Panc1 (cell line): ENCODE measurements at regions not wholly inside any gene's neighbourhood (a gene's known extent, or its start where the extent isn't known, plus 50 kb on each side); places are given as distances from the start of the nearest gene placed in this dataset.

Experiments
- ATAC-seq: fragments of 200-7000 bp; cut with Tn5 transposase; 2 replicates; pipeline ENCODE4 v1.9.1; 2020; ENCODE audit warnings: mild to moderate bottlenecking, moderate library complexity
- BruUV-seq: library from RNA; stranded (reverse); fragments of 400-500 nt; replicated peaks from 2 replicates; lab custom pipeline; 2021; lab: Mats Ljungman, UMichigan
- CTCF ChIA-PET: fragments of 300-600 bp; sonication (Branson Sonifier 250); formaldehyde crosslinking; loops from one replicate; lab custom pipeline; 2022; ENCODE audit warnings: antibody characterized with exemption; lab: Charles Lee
- POLR2A ChIA-PET: fragments of 300-600 bp; sonication (Branson Sonifier 250); formaldehyde crosslinking; loops from one replicate; lab custom pipeline; 2022; ENCODE audit warnings: antibody characterized with exemption; lab: Charles Lee
- DNase-seq: peaks from one replicate; pipeline ENCODE4 v3.0.0-alpha.2; 2010; ENCODE audit warnings: low read depth, low spot score
- H3K27ac ChIP-seq: 2 replicates; pipeline ENCODE4 v1.5.1; 2011; ENCODE audit warnings: mild to moderate bottlenecking, low read length, inconsistent platforms
- H3K27me3 ChIP-seq: fragments of 200-500 bp; sonication (Bioruptor generic); 2 replicates; pipeline ENCODE4 v1.6.0; 2014; ENCODE audit warnings: low read length, inconsistent platforms; ENCODE audit not compliant: control insufficient read depth, insufficient read depth
- H3K36me3 ChIP-seq: fragments of 200-500 bp; sonication (Bioruptor generic); 2 replicates; pipeline ENCODE4 v1.5.1; 2014; ENCODE audit warnings: inconsistent platforms, mild to moderate bottlenecking, low read length, moderate library complexity; ENCODE audit not compliant: control insufficient read depth, insufficient read depth
- H3K4me1 ChIP-seq: 2 replicates; pipeline ENCODE4 v1.5.1; 2011; ENCODE audit warnings: inconsistent platforms, mild to moderate bottlenecking, low read length, moderate library complexity; ENCODE audit not compliant: control insufficient read depth, insufficient read depth
- H3K4me3 ChIP-seq, 2 experiments: 2 replicates each; pipeline ENCODE4 v1.5.1; 2011 to 2012; ENCODE audit warnings: low read depth in 2 of 2, low read length in 2 of 2, mild to moderate bottlenecking in 2 of 2, inconsistent platforms in 1 of 2, moderate library complexity in 1 of 2
- H3K9me3 ChIP-seq: fragments of 200-500 bp; sonication (Bioruptor generic); 2 replicates; pipeline ENCODE4 v1.5.1; 2014; ENCODE audit warnings: low read depth, mild to moderate bottlenecking, inconsistent platforms, low read length, moderate library complexity; ENCODE audit not compliant: control insufficient read depth, insufficient read depth
- CTCF ChIP-seq: fragments of 450-650 bp; IDR thresholded peaks from 2 replicates; pipeline ENCODE4 v1.5.1; 2017; ENCODE audit warnings: mild to moderate bottlenecking
- POLR2AphosphoS5 ChIP-seq: IDR thresholded peaks from 2 replicates; pipeline ENCODE4 v1.6.1; 2012; ENCODE audit warnings: mild to moderate bottlenecking, low read depth, low read length, moderate library complexity
- SIN3A ChIP-seq: IDR thresholded peaks from 2 replicates; pipeline ENCODE4 v1.6.1; 2012; ENCODE audit warnings: low read depth, mild to moderate bottlenecking, low read length, moderate library complexity, borderline replicate concordance; ENCODE audit not compliant: insufficient read depth
- TCF7L2 ChIP-seq: IDR thresholded peaks from 2 replicates; pipeline ENCODE4 v1.6.1; 2011; ENCODE audit warnings: mild to moderate bottlenecking, low read depth, low read length, inconsistent platforms
- in situ Hi-C: cut with HindIII; loops from 2 replicates; pipeline ENCODE4 v1.10.0; 2016; ENCODE audit warnings: low sequenced_read_pairs, low pct_unique_long_range_greater_than_20kb
- intact Hi-C: fragments of 100-400 bp; cut with micrococcal nuclease; formaldehyde crosslinking; loops from one replicate; pipeline ENCODE4 v1.10.0; 2022; ENCODE audit not compliant: unreplicated experiment
- TF ChIP-seq, protein P1 (sequence below), 2 experiments: IDR thresholded peaks; 2 replicates each; pipeline ENCODE4 v1.6.1; 2011 to 2012; ENCODE audit warnings: low read depth in 2 of 2, control low read depth in 1 of 2, low read length in 1 of 2, mild to moderate bottlenecking in 1 of 2, moderate library complexity in 1 of 2; ENCODE audit not compliant: insufficient read depth in 1 of 2

GRCh38 chr6:91521999-91522398 lies 935.1 kb upstream of the MAP3K7 start:
- no peak for TF ChIP-seq TCF7L2
- no peak for TF ChIP-seq CTCF
- TF ChIP-seq SIN3A = no peak
- no peak for TF ChIP-seq POLR2AphosphoS5

DNA sequence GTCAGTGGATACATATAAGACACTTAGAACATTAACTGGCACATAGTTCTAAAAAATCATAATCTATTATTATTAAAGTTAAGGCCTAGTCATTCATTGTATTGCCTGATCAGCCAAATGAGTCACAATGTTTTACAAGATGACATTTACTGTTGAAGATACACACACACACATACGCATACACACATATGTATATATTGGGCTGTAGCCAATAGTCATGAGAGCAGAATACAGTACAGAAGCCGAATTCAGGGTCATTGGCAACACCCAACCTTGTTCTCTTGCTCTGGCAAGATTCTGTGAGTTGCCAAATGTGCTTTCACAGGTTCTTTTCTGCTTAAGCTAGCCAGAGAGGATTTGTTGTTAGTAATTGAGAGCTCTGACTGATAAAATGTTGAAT lies 922.8 kb upstream of the MAP3K7 start:
- TF ChIP-seq CTCF (no peak), TCF7L2 (no peak), SIN3A (no peak), POLR2AphosphoS5 (no peak)
- TF ChIP-seq, protein P1, sequence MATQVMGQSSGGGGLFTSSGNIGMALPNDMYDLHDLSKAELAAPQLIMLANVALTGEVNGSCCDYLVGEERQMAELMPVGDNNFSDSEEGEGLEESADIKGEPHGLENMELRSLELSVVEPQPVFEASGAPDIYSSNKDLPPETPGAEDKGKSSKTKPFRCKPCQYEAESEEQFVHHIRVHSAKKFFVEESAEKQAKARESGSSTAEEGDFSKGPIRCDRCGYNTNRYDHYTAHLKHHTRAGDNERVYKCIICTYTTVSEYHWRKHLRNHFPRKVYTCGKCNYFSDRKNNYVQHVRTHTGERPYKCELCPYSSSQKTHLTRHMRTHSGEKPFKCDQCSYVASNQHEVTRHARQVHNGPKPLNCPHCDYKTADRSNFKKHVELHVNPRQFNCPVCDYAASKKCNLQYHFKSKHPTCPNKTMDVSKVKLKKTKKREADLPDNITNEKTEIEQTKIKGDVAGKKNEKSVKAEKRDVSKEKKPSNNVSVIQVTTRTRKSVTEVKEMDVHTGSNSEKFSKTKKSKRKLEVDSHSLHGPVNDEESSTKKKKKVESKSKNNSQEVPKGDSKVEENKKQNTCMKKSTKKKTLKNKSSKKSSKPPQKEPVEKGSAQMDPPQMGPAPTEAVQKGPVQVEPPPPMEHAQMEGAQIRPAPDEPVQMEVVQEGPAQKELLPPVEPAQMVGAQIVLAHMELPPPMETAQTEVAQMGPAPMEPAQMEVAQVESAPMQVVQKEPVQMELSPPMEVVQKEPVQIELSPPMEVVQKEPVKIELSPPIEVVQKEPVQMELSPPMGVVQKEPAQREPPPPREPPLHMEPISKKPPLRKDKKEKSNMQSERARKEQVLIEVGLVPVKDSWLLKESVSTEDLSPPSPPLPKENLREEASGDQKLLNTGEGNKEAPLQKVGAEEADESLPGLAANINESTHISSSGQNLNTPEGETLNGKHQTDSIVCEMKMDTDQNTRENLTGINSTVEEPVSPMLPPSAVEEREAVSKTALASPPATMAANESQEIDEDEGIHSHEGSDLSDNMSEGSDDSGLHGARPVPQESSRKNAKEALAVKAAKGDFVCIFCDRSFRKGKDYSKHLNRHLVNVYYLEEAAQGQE (IDR thresholded peaks at IDR 0.05; ENCODE audit: insufficient read depth in 1 of 2, low read depth in 2 of 2, low read length in 1 of 2) = no peak
- intact Hi-C loops (no loop called here), in situ Hi-C loops (no loop called here)
- Histone ChIP-seq H3K9me3 (no peaks in the 10 kb centered on the region), H3K4me1 (no peaks in the 10 kb centered on the region; the same call in 1 of the 2 replicates), H3K36me3 (no peaks in the 10 kb centered on the region), H3K4me3 (no peak overlapping the region), H3K27me3 (no peaks in the 10 kb centered on the region), H3K27ac (no peak overlapping the region)
- POLR2A ChIA-PET = no interaction called here
- CTCF ChIA-PET = no interaction called here
- BruUV-seq = no TSS peak
- DNase-seq (no peak), ATAC-seq (no peak)

More at GRCh38 chr6:91521999-91522398, 935.1 kb upstream of the MAP3K7 start:
- CTCF ChIA-PET = no interaction called here
- POLR2A ChIA-PET = no interaction called here
- no peaks in the 10 kb centered on the region for H3K9me3 ChIP-seq
- BruUV-seq = no TSS peak
- no peaks in the 10 kb centered on the region for H3K36me3 ChIP-seq
- DNase-seq = no peak
- no peaks in the 10 kb centered on the region for H3K27me3 ChIP-seq
- H3K4me3 ChIP-seq = no peak overlapping the region
- in situ Hi-C loops = no loop called here
- intact Hi-C loops = no loop called here
- no peak for ATAC-seq
- H3K4me1 ChIP-seq = no peaks in the 10 kb centered on the region
- no peak overlapping the region for H3K27ac ChIP-seq
